ENCODE measurements at regions not wholly inside any gene's neighbourhood (a gene's known extent, or its start where the extent isn't known, plus 50 kb on each side); places are given as distances from the start of the nearest gene placed in this dataset.
A peak's percentile ranks its signal among the peaks of the same experiment; 100 is the strongest.

DNA sequence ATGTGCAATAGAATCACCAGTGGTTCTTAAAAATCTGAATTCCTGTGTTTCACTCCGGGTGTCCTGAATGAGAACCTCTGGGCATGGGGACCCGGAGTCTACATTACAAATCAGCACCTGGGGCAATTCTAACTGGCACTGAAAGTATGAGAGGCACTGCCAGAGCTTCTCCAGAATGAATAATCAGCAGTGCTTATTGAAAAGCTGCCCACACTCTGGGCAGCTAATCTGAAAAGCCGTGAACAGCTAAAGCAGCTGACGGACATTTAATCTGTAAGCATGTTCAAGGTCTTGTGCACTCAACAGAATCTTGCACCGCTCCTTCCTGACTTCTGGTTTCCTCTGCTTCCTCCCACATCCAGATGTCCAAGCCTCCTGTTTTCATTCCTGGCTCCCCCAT, 113.3 kb upstream of the KIF5B start:
- no peak for DNase-seq

DNA sequence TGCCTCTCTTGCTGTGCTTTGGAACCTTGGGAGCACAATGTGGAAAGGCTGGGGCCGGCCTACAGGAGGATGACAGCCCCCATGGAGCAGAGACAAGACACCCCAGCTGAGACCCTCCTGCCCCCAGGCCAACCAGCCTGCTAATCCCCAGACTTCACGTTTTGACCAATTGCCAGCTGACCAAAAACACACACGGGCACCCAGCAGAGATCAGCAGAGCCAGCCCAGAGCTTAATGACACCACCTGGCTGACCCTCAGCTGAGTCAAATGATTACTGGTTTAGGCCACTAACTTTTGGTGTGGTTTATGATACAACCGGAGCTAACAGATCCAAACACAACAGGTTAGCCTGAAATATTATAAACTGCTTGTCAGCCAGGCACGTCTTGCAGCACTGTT, 111.2 kb upstream of the KIF5B start:
- DNase-seq: no peak

- no peak for DNase-seq
Observed at GRCh38 chr10:32166365-32166764, 110.1 kb upstream of the KIF5B start.

GRCh38 chr10:32163762-32164148, 107.5 kb upstream of the KIF5B start:
- peak in 2 of 4 experiments; percentile 9 to 18 for DNase-seq

GRCh38 chr10:32163071-32163761, 107.0 kb upstream of the KIF5B start:
- peak in 3 of 4 experiments; percentile 31 to 52 (median 44) for DNase-seq

DNA sequence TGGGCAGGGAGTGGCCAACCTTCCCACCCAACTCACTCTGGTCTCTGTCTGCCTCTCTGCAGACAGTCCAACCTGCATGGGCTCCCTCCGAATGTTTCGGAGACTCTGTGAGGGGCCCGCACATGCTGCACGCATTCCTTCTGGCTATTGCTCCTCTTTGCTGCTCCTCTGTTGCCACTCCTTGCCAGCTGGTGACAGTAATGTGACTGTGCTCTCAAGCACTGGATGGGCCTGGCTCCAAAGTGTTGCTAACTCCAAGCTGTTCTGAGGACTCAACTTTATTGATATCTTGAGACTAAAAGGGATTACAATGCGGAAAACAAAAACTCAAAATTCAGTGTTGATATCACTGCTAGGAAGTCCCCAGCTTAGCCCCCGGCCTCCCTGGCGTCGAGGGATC, 105.4 kb upstream of the KIF5B start:
- no peak for DNase-seq

GRCh38 chr10:32160864-32161263, 104.6 kb upstream of the KIF5B start:
- no peak for DNase-seq

DNA sequence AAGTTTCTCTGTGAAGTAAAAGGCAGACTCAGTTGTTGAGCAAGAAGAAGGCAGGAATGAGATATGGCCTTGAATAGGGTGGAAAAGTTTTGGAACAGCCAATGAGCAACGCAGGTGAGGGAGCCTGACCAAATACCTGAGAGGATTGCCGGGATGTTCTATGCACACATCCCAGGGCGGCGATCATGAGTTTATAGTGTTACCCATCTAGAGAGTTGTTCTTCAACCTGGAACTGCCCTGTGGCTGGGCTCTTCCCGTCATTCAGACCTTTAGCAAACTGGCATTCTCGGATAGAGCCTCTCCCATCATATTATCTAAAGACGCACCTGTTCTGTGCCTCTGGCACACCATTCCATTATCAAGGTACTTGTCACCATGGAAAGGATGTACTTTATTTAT, 103.0 kb upstream of the KIF5B start:
- no peak for DNase-seq

DNA sequence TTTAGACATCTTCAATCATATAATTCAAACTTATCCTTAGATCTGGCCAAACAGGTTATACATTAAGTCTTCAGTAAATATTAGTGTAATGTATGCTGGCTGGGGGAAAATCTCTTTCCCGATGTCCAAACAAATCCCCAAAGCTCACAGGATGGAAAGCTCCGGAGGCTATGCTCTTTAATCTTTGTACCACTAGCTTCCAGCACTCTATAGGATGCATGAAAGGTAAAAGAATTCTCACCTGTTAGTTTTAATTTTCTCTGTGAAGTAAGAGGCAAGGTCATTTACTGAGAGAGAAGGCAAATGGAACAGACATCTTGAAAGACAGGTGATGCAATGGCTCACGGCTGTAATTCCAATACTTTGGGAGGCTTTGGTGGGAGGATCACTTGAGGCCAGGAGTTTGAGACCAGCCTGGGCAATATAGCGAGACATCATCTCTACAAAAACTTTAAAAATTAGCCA, 99.8 kb upstream of the KIF5B start:
- DNase-seq: no peak

GRCh38 chr10:32155075-32155516, 98.9 kb upstream of the KIF5B start:
- DNase-seq: peak in 1 of 4 experiments; percentile 10

- peak; percentile 8 to 57 (median 44) for DNase-seq
Observed at GRCh38 chr10:32153931-32154330, 97.7 kb upstream of the KIF5B start.

- no peak for DNase-seq
Observed at GRCh38 chr10:32153252-32153651, 97.0 kb upstream of the KIF5B start.

DNA sequence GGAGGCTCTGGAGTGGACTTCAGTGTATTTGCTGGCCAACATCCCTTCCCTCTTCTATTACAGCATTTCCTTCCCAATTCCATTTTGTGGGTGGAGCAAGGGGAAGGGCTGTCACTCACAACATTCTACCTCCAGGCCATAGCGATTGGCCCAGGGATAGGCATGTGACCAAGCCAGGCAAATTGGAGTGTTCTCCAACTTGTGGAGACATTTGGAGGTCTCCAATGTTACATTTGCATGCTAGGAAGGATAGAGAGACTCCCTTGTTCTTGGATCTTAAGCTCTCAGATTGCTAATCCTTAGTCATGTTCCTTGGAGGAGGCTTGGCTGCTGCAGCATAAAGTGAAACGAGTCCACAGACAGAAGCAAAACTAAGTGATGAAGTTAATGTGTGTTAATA, 95.6 kb upstream of the KIF5B start:
- DNase-seq: peak in 3 of 4 experiments; percentile 13 to 56 (median 32)

- no peak for DNase-seq
Observed at GRCh38 chr10:32150532-32151101, 94.4 kb upstream of the KIF5B start.

DNA sequence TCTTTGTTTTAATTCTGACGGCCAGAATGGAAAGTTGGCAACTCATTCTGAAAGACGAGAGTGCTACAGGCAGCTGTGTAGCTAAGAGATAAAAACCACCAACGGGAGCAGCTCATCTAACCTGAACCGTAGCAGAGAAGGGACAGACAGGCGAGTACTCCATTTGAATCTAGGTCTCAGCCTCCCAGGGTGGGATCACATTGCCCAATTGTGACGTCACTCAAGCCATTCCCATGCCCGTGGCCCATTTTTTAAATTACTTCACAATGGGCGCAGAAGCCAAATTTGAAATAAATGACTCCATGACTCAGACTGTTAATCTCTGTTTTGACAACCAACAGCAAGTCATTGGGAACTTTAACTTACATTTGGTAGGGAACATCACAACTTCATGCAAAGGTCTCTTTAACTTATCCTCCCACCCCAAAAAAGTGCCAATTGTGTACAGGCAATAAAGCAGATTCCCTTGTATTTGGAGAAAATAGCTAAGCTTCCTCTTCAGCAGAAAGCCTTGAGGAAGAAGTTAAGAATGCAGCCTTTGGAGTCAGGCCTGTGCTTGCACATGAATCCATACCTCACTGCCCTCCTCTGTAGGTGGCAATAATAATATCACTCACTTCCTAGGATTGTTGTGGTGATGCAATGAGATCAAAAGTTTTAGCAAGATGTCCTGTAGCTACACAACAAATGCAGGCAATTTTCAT, 93.2 kb upstream of the KIF5B start:
- peak; percentile 38 to 73 (median 63) for DNase-seq

DNA sequence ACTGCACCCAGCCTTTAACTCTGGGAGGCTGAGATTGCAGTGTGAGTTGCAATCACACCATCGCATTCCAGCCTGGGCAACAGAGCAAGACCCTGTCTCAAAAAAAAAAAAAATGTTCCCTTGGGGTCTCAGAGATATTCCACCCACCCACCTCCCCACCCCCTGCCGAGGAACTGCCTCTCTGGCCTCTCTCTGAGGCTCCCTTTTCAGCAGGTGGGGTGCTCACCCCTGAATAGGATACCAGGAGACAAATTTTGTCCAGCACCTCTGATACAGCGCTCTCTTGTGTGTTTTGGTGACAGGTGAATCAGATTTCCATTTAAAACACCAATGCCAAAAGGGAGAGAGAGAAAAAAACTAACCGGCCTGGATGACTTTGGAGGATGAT, 92.6 kb upstream of the KIF5B start:
- no peak for DNase-seq

GRCh38 chr10:32147730-32148129, 91.5 kb upstream of the KIF5B start:
- DNase-seq: no peak

DNA sequence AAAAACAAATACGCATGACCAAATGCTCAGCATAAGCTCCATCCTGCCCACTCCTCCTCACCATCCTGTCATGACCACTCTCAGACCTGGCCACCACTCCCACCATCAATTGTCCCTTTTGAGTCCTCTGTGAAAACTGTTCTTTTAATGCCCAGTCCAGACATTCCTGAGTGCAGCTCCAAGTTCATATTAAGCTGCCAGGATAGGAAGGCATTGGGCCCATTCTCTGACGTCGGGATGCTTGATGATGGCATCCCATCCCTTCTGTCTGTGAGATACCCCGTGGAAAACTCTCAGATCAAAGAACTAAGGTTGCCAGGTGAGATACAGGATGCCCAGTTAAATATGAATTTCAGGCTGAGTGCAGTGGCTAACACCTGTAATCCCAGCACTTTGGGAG, 89.9 kb upstream of the KIF5B start:
- no peak for DNase-seq

DNA sequence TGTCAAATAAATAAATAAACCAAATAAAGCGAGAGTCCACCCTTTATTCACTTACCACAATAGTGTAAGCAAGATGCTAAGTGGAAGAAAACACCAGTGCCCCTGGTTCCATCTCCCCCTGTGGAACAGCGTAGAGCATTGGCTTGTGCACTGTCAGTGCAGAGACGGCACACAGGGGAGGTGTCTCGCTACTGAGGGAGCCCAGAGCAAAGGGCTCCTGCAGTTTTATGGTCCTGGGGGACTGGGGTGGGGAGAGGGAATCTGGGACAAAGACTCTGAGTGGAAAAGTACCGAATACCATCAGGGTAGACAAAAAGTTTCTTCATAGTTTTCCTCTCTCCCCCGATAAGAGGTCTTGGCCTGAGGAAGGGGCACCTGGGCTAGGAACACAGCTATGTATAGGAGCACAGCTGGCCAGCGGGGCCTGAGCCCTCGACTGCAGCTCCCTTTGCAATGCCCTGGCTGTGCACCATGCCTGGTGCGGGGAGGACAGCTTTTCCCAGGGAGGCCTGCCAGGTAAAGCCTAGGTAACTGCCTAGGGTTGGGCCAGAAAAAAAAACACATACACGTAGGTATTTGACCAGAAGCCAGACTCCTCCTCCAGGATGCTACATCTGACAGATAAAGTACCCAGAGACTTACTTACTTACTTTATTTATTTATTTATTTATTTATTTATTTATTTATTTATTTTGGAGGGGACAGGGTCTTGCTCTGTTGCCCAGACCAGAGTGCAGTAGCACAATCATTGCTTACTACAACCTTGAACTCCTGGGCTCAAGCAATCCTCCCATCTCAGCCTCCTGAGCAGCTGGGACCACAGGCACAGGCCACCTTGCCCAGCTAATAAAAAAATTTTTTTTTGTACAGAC, 88.8 kb upstream of the KIF5B start:
- no peak for DNase-seq

DNA sequence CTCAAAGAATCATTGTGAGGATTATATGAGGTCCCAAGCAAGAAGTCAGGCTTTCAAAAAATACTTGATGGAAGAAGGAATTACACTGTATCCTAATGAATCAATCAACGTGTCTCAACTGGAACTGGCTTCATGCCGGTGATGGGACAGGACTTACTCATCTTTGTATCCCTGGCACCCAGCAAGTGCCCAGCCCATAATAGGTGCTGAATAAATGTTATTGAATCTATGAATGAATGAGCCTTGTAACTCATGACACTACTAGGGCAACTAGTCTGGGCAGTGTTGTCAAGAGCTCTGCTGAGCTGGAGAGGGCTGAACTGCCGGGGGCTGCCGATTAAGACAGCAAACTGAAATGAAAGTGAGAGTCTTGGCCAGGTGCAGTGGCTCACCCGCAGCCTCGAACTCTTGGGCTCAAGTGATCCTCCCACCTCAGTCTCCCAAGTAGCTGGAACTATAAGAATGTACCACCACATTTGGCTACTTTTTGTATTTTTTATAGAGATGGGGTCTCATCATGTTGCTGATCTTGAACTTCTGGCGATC, 87.2 kb upstream of the KIF5B start:
- DNase-seq: no peak

GRCh38 chr10:32142646-32143045, 86.4 kb upstream of the KIF5B start:
- peak in 2 of 4 experiments; percentile 23 to 35 for DNase-seq

DNA sequence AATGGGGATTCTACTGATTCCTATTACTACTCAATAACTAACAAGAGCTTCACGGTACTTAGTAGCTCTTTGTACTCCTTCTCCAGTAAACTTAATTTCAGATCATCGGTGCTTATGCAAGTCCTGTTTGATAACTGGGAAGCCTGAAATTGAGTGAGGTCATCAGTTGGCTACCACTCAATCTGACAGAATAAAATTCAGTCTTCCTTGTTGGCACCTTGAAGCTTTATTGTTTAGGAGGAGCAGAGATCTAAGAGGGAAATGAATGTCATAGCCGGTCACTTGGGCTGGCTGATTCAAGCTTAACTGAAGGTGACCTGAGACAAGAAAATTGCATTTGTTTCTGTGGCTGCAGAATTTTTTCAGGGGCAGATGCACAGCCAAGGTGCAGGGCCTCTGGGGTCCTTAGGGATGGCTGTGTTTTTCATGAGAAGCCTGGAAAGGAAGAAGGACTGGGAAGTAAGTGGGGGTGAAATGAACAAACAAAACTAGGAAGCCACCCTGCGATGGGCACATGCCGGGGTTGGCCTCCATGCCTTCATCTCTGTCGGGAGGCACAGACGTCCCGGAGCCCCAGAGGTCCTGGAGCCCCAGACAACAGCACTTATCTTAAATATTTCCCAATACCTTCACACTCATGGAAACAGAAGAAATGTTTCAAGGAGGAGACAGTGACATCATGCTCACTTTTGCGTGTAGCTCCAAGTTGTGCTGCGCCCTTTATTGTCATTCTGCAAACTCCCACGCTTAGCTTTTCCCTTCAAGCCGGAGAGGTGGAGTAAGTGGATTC, 85.0 kb upstream of the KIF5B start:
- peak in 1 of 4 experiments; percentile 8 for DNase-seq
